ENCODE measurements at regions not wholly inside any gene's neighbourhood (a gene's known extent, or its start where the extent isn't known, plus 50 kb on each side); places are given as distances from the start of the nearest gene placed in this dataset.

DNA sequence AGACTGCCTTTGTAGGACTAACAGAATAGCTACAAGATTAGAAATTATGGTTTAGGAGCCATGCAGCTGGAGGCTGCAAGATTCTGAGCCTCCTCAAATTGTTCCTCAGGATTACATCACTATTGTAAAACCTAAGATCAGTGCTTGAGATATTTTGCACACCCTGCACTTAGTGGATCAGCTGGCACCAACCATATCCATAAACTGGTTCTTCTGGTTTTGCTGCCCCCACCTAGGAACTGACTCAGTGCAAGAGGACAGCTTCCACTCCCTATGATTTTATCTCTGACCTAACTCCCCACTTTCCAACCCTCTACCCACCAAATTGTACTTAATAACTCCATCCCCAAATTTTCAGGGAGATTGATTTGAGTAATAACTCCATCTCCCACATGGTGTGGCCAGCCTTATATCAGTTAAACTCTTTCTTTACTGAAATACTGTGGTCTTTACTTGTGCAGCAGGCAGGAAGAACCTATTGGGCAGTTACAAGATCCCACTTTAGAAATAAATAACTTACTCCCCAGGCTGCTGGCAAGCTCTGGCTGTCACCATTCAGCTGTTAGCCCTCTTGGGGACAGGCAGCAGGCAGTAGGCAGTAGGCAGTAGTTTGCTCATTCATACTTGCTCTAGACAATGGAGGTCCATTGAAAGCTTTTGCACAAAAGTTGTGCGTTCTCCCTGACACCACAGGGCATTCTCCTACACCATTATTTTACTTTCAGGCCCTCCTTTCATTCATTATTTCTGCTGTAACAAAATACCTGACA lies 119.0 kb downstream of the SLC17A6 start (continued):
- TF ChIP-seq CHD2 (IDR thresholded peaks at IDR 0.05; ENCODE audit: low read length, partially characterized antibody) (no peak), RFX5 (IDR thresholded peaks at IDR 0.05; ENCODE audit: low read length) (no peak), GATA2 (CRISPR knock-in tag; IDR thresholded peaks at IDR 0.05) (no peak), EZH2phosphoT487 (IDR thresholded peaks at IDR 0.05; ENCODE audit: borderline replicate concordance, low read depth) (no peak), TAF1 (IDR thresholded peaks at IDR 0.05; ENCODE audit: borderline replicate concordance, low read depth, low read length) (no peak)

DNA sequence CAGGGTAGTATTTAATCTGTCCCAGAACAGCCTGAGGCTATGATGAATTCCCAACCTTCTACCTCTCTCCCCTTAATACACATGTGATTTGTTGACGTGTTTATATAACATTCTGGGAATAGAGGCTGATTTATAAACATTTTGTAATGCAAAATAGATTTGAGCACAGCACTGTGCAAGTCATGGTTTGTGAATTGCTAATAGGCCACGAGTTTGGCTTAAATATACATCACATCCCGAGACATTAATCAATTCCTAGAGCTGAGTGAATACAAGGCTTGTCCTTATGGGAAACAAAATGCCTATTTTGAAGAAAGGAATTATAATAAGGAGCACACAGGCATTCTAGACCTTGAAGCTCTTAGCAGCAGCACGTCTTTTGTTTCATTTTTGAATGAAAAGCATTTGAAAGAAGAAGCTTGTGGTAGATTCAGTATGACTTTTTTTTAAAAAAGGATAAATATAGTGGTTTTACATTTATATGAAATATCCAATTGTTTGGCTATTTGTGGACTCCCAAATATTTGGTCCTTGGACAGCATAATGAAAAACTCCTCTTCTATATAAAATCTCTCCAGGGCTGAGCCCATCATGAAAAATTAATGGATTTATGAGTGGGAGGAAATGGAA lies 116.4 kb downstream of the SLC17A6 start:
- no peak for TF ChIP-seq EP300 (IDR thresholded peaks at IDR 0.05; ENCODE audit: borderline replicate concordance in 1 of 2, low read depth in 1 of 2, low read length in 1 of 2)
- TF ChIP-seq FOXJ3 (CRISPR knock-in tag; IDR thresholded peaks at IDR 0.05), result no peak
- no peak for TF ChIP-seq RXRA (IDR thresholded peaks at IDR 0.05; ENCODE audit: borderline replicate concordance, low read depth)
- TF ChIP-seq RCOR1 (IDR thresholded peaks at IDR 0.05; ENCODE audit: low read length), result no peak
- no peak for TF ChIP-seq USF1 (IDR thresholded peaks at IDR 0.05; ENCODE audit: borderline replicate concordance, low read depth)
- TF ChIP-seq USF2 (IDR thresholded peaks at IDR 0.05; ENCODE audit: borderline replicate concordance, low read depth, low read length), result no peak
- H3K9ac ChIP-seq, result no peak overlapping the region
- no peaks in the 10 kb centered on the region for H3K36me3 ChIP-seq (replicated peaks in 1 of 2; ENCODE audit: control insufficient read depth in 1 of 2, insufficient read depth in 2 of 2, low read length in 1 of 2)
- H2AFZ ChIP-seq (ENCODE audit: low read depth), result no peak overlapping the region
- no peak overlapping the region for H3K27ac ChIP-seq (ENCODE audit: low read depth in 2 of 2, low read length in 1 of 2)
- 27% methylated on average over 4 of the region's 4 CpGs for WGBS (ENCODE audit: low lambda C conversion rate)
- no peaks in the 10 kb centered on the region; a peak in 1 of 4 replicates for H3K4me1 ChIP-seq (ENCODE audit: control insufficient read depth in 1 of 2, insufficient read depth in 2 of 2, low read depth in 1 of 2, low read length in 1 of 2)
- no peaks in the 10 kb centered on the region for H3K27me3 ChIP-seq (ENCODE audit: insufficient read depth)
- ChIA-PET POLR2A (no interaction called here), CTCF (interaction anchor here (0.7 kb wide), 1 partner anchor 14 kb away, joined by 3 read pairs; no protein-coding TSS in a partner anchor)
- no peaks in the 10 kb centered on the region for H3K9me2 ChIP-seq
- no peak for DNase-seq
- H3K4me2 ChIP-seq, result no peak overlapping the region
- no peak overlapping the region for H3K4me3 ChIP-seq (ENCODE audit: low read depth in 2 of 2, low read length in 1 of 2)
- H4K20me1 ChIP-seq (ENCODE audit: insufficient read depth), result no peaks in the 10 kb centered on the region
- no peaks in the 10 kb centered on the region for H3F3A ChIP-seq (replicated peaks; ENCODE audit: insufficient read depth)
- no peaks in the 10 kb centered on the region for H3K79me2 ChIP-seq (ENCODE audit: insufficient read depth)
- no peaks in the 10 kb centered on the region for H3K9me3 ChIP-seq

DNA sequence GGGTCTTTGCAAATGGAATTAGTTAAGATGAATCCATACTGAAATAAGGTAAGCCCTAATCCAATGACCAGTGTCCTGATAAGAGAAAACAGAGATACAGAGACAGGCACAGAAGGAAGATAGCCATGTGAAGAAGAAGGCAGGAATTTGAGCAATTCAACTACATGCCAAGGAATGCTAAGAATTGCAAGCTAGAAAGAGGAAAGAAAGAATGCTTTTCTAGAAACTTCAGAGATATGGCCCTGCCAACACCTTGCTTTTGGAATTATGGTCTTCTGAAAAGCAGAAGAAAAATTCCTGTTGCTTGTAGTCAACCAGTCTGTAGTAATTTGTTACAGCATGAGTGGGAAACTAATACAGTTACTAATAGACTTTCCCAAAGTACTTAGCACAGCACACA lies 111.3 kb downstream of the SLC17A6 start:
- Histone ChIP-seq H3K27me3 (ENCODE audit: insufficient read depth) (no peaks in the 10 kb centered on the region), H4K20me1 (ENCODE audit: insufficient read depth) (no peaks in the 10 kb centered on the region), H2AFZ (ENCODE audit: low read depth) (no peak overlapping the region), H3K36me3 (replicated peaks in 1 of 2; ENCODE audit: control insufficient read depth in 1 of 2, insufficient read depth in 2 of 2, low read length in 1 of 2) (no peaks in the 10 kb centered on the region), H3K4me3 (ENCODE audit: low read depth in 2 of 2, low read length in 1 of 2) (no peak overlapping the region), H3K4me1 (ENCODE audit: control insufficient read depth in 1 of 2, insufficient read depth in 2 of 2, low read depth in 1 of 2, low read length in 1 of 2) (no peaks in the 10 kb centered on the region), H3F3A (replicated peaks; ENCODE audit: insufficient read depth) (no peaks in the 10 kb centered on the region), H3K9ac (no peak overlapping the region), H3K79me2 (ENCODE audit: insufficient read depth) (no peaks in the 10 kb centered on the region), H3K9me3 (no peaks in the 10 kb centered on the region), H3K9me2 (no peaks in the 10 kb centered on the region), H3K27ac (ENCODE audit: low read depth in 2 of 2, low read length in 1 of 2) (no peak overlapping the region), H3K4me2 (no peak overlapping the region)
- TF ChIP-seq USF2 (IDR thresholded peaks at IDR 0.05; ENCODE audit: borderline replicate concordance, low read depth, low read length), result no peak
- no peak for TF ChIP-seq RFX5 (IDR thresholded peaks at IDR 0.05; ENCODE audit: low read length)
- no peak for TF ChIP-seq ZBTB33 (IDR thresholded peaks at IDR 0.05; ENCODE audit: borderline replicate concordance, low read depth)
- no peak for TF ChIP-seq TCF12 (IDR thresholded peaks at IDR 0.05)
- no peak for TF ChIP-seq JUND (IDR thresholded peaks at IDR 0.05)
- TF ChIP-seq SIN3A (IDR thresholded peaks at IDR 0.05; ENCODE audit: borderline replicate concordance, low read depth, low read length), result no peak
- TF ChIP-seq TEAD4 (IDR thresholded peaks at IDR 0.05; ENCODE audit: borderline replicate concordance, insufficient read depth), result no peak
- TF ChIP-seq CHD2 (IDR thresholded peaks at IDR 0.05; ENCODE audit: low read length, partially characterized antibody), result no peak
- TF ChIP-seq SMC3 (IDR thresholded peaks at IDR 0.05; ENCODE audit: low read depth, low read length), result no peak
- no peak for TF ChIP-seq POLR2AphosphoS5 (IDR thresholded peaks at IDR 0.05; ENCODE audit: low read depth, low read length)
- no peak for TF ChIP-seq PBX3 (IDR thresholded peaks at IDR 0.05)
- no peak for TF ChIP-seq RXRA (IDR thresholded peaks at IDR 0.05; ENCODE audit: borderline replicate concordance, low read depth)
- DNase-seq, result no peak
- POLR2A ChIA-PET, result no interaction called here
- CTCF ChIA-PET, result no interaction called here

Measured in SK-N-SH (cell line).